ENCODE measurements at regions not wholly inside any gene's neighbourhood (a gene's known extent, or its start where the extent isn't known, plus 50 kb on each side); places are given as distances from the start of the nearest gene placed in this dataset.

DNA sequence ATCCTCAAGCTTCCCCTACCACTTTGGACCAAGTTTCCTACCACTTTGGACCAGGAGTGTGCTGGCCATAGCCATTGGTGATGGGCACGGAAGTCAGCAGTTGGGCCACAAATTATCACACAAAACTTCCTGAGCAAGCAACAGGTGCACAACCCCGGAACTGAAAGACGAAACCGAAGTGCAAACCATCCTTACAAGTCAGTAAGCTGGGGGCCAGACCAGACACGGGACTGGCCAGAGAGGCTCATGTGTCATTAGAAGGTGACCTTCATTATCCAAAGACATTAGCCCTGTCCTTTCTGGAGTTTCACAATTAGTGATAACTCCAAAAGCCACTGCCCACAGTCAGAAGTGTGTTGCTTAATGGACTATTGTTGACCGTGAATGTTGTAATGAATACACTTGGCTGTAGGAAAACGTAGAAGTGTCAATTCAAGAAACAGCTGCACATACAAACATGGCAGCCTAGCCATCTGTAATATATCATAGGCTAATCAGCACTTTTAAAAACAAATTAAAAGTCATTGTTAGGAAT, 244.1 kb upstream of the IRS2 start:
- TF ChIP-seq, protein P1, sequence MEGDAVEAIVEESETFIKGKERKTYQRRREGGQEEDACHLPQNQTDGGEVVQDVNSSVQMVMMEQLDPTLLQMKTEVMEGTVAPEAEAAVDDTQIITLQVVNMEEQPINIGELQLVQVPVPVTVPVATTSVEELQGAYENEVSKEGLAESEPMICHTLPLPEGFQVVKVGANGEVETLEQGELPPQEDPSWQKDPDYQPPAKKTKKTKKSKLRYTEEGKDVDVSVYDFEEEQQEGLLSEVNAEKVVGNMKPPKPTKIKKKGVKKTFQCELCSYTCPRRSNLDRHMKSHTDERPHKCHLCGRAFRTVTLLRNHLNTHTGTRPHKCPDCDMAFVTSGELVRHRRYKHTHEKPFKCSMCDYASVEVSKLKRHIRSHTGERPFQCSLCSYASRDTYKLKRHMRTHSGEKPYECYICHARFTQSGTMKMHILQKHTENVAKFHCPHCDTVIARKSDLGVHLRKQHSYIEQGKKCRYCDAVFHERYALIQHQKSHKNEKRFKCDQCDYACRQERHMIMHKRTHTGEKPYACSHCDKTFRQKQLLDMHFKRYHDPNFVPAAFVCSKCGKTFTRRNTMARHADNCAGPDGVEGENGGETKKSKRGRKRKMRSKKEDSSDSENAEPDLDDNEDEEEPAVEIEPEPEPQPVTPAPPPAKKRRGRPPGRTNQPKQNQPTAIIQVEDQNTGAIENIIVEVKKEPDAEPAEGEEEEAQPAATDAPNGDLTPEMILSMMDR (IDR thresholded peaks at IDR 0.05): no peak
- TF ChIP-seq POLR2AphosphoS5 (IDR thresholded peaks at IDR 0.05) (no peak), POLR2A (IDR thresholded peaks at IDR 0.05) (no peak), EP300 (IDR thresholded peaks at IDR 0.05; ENCODE audit: low read depth) (no peak)

Data from transverse colon (tissue), 4 donors.